ENCODE measurements at regions not wholly inside any gene's neighbourhood (a gene's known extent, or its start where the extent isn't known, plus 50 kb on each side); places are given as distances from the start of the nearest gene placed in this dataset.

DNA sequence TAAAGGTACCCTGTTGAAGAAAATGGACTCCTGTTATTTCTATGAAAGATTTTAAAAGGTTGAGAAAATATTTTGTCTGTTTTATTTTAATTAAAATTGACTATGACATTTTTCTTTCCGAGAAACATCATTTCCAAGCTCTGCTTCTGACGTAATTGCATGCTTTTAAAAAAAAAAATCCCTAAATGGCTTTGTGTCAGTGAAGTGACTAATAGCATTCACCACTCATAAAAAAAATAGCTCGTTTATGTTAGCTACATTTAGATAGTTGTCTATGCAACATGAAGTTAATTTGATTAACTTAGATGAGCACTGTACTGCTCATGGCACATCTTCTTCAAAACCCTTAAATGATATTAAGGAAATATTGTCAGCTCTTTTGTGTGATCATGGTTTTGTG, 105.1 kb upstream of the KLHL13 start:
- intact Hi-C loops (cut with DNase I, micrococcal nuclease), result no loop called here

DNA sequence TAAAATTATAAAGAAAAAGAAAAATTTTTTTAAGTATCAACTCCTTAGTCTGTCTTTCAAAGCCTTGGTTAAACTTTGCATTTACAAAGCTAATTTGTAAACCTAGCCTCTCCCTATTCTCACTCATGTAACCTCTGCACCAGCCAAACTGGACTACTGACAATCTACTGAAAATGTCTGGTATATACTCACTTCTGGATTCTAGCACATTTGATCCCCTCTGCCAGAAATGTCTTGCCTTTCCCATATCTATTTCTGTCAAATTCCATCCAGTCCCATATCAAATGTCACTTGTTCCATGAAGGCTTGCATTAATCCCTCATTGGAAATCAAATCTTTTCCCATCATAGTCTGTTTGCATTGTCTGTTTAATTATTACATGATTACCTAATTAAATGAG, 105.8 kb upstream of the KLHL13 start:
- H3K27ac Mint-ChIP-seq, result no peak overlapping the region
- intact Hi-C loops (cut with DNase I, micrococcal nuclease), result no loop called here

More for the DNA sequence above, 105.1 kb upstream of the KLHL13 start:
- Mint-ChIP-seq H3K27me3 (no peaks in the 10 kb centered on the region), H3K9me3 (no peaks in the 10 kb centered on the region), H3K36me3 (ENCODE audit: low read depth) (no peaks in the 10 kb centered on the region), H3K4me3 (no peak overlapping the region), H3K27ac (no peak overlapping the region), H3K4me1 (ENCODE audit: low read depth) (no peaks in the 10 kb centered on the region)
- H3K27ac ChIP-seq (ENCODE audit: low read depth in 1 of 2, low read length in 2 of 2), result no peak overlapping the region
- ATAC-seq (ENCODE audit: poor library complexity) (no peak), DNase-seq (no peak)
- CTCF ChIA-PET, result no interaction called here
- no peak overlapping the region for H3K4me3 ChIP-seq (ENCODE audit: low read length)
- TF ChIP-seq, protein P1, sequence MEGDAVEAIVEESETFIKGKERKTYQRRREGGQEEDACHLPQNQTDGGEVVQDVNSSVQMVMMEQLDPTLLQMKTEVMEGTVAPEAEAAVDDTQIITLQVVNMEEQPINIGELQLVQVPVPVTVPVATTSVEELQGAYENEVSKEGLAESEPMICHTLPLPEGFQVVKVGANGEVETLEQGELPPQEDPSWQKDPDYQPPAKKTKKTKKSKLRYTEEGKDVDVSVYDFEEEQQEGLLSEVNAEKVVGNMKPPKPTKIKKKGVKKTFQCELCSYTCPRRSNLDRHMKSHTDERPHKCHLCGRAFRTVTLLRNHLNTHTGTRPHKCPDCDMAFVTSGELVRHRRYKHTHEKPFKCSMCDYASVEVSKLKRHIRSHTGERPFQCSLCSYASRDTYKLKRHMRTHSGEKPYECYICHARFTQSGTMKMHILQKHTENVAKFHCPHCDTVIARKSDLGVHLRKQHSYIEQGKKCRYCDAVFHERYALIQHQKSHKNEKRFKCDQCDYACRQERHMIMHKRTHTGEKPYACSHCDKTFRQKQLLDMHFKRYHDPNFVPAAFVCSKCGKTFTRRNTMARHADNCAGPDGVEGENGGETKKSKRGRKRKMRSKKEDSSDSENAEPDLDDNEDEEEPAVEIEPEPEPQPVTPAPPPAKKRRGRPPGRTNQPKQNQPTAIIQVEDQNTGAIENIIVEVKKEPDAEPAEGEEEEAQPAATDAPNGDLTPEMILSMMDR (IDR thresholded peaks at IDR 0.05), result no peak
- H3K27me3 ChIP-seq (ENCODE audit: control insufficient read depth in 1 of 2, insufficient read depth in 2 of 2, low read length in 2 of 2), result no peaks in the 10 kb centered on the region
- no peaks in the 10 kb centered on the region for H3K4me1 ChIP-seq (ENCODE audit: insufficient read depth, low read length)
- H3K36me3 ChIP-seq (ENCODE audit: insufficient read depth, low read length), result no peaks in the 10 kb centered on the region
- H3K9me3 ChIP-seq (ENCODE audit: control insufficient read depth in 1 of 2, insufficient read depth in 1 of 2, low read length in 2 of 2), result no peaks in the 10 kb centered on the region
- POLR2A ChIA-PET, result no interaction called here

DNA sequence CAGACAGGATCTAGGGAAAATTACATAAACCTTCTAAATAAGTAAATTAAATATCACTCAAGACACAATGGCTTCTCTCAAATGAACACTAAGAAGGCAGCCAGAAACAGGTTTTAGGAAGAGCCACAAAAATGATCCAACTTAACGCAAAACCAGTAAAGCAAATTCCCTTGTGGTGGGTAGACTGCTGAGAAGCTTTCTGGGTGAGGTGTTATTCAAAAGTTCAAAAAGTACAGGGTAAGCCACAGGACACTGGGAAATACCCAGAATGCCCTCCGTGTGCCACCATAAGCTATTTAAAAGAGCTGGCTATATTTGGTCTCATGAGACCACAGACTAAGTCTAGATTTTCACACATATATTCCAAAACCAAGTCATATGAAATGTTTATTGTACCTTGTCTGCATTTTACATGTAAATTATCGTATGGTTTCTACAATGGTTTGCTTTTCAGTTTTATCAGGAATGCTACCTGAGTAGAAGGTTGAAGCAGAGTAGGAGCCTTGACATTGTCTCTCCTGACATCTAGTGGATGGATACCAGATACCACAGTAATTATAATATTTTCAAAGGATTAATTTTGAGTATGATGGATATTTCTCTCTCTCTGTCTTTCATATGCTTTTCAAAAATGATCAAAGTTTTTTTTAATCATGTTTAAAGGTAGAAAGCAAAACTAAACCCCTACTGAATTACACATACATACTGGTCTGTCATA, 109.3 kb upstream of the KLHL13 start:
- no peak for DNase-seq
- TF ChIP-seq, protein P1 (IDR thresholded peaks at IDR 0.05), result no peak

More for the DNA sequence above, 105.8 kb upstream of the KLHL13 start:
- Histone ChIP-seq H3K4me3 (ENCODE audit: low read length) (no peak overlapping the region), H3K27me3 (ENCODE audit: control insufficient read depth in 1 of 2, insufficient read depth in 2 of 2, low read length in 2 of 2) (no peaks in the 10 kb centered on the region), H3K9me3 (ENCODE audit: control insufficient read depth in 1 of 2, insufficient read depth in 1 of 2, low read length in 2 of 2) (no peaks in the 10 kb centered on the region), H3K27ac (ENCODE audit: low read depth in 1 of 2, low read length in 2 of 2) (no peak overlapping the region), H3K36me3 (ENCODE audit: insufficient read depth, low read length) (no peaks in the 10 kb centered on the region), H3K4me1 (ENCODE audit: insufficient read depth, low read length) (no peaks in the 10 kb centered on the region)
- Mint-ChIP-seq H3K9me3 (no peaks in the 10 kb centered on the region), H3K27me3 (no peaks in the 10 kb centered on the region), H3K4me1 (ENCODE audit: low read depth) (no peaks in the 10 kb centered on the region), H3K4me3 (no peak overlapping the region), H3K36me3 (ENCODE audit: low read depth) (no peaks in the 10 kb centered on the region)
- POLR2A ChIA-PET, result no interaction called here
- no peak for DNase-seq
- TF ChIP-seq, protein P1 (IDR thresholded peaks at IDR 0.05), result no peak
- ATAC-seq (ENCODE audit: poor library complexity), result no peak
- CTCF ChIA-PET, result no interaction called here

More for the DNA sequence above, 109.3 kb upstream of the KLHL13 start:
- intact Hi-C loops (cut with DNase I, micrococcal nuclease), result no loop called here
- Histone ChIP-seq H3K27ac (ENCODE audit: low read depth in 1 of 2, low read length in 2 of 2) (no peak overlapping the region), H3K4me3 (ENCODE audit: low read length) (no peak overlapping the region), H3K27me3 (ENCODE audit: control insufficient read depth in 1 of 2, insufficient read depth in 2 of 2, low read length in 2 of 2) (no peaks in the 10 kb centered on the region), H3K4me1 (ENCODE audit: insufficient read depth, low read length) (no peaks in the 10 kb centered on the region), H3K9me3 (ENCODE audit: control insufficient read depth in 1 of 2, insufficient read depth in 1 of 2, low read length in 2 of 2) (no peaks in the 10 kb centered on the region), H3K36me3 (ENCODE audit: insufficient read depth, low read length) (no peaks in the 10 kb centered on the region)
- no peak overlapping the region for H3K4me3 Mint-ChIP-seq
- ChIA-PET POLR2A (no interaction called here), CTCF (no interaction called here)
- H3K4me1 Mint-ChIP-seq (ENCODE audit: low read depth), result no peaks in the 10 kb centered on the region
- ATAC-seq (ENCODE audit: poor library complexity), result no peak
- H3K27ac Mint-ChIP-seq, result no peak overlapping the region
- no peaks in the 10 kb centered on the region for H3K36me3 Mint-ChIP-seq (ENCODE audit: low read depth)
- no peaks in the 10 kb centered on the region for H3K27me3 Mint-ChIP-seq
- H3K9me3 Mint-ChIP-seq, result no peaks in the 10 kb centered on the region

All from CD4-positive, alpha-beta T cell (primary cell).